ENCODE measurements at regions not wholly inside any gene's neighbourhood (a gene's known extent, or its start where the extent isn't known, plus 50 kb on each side); places are given as distances from the start of the nearest gene placed in this dataset.

GRCh38 chr2:189276277-189276676, 96.7 kb upstream of the COL5A2 start:
- TF ChIP-seq CTCF (IDR thresholded peaks at IDR 0.05; ENCODE audit: low read depth, low read length, poor library complexity, severe bottlenecking) (no peak), EZH2phosphoT487 (IDR thresholded peaks at IDR 0.05; ENCODE audit: borderline replicate concordance, low read length) (no peak)

All from DOHH2 (cell line).